Spleen (tissue), 11 donors: ENCODE measurements at regions not wholly inside any gene's neighbourhood (a gene's known extent, or its start where the extent isn't known, plus 50 kb on each side); places are given as distances from the start of the nearest gene placed in this dataset.

Experiments used
- DNase-seq: peaks from one replicate; pipeline ENCODE4 v3.0.0-alpha.2; 2020
- H3K27ac ChIP-seq, 8 donors: fragments of 200-600 bp; sonication (generic) in 7 of 8; 1 replicate in 4 of 8; 2 replicates in 4 of 8; pipeline versions ENCODE4 v1.5.0 to v1.8.0; 2016 to 2021; ENCODE audit warnings: inconsistent platforms in 4 of 8, mild to moderate bottlenecking in 4 of 8, moderate library complexity in 1 of 8
- H3K27me3 ChIP-seq, 7 donors: fragments of 200-600 bp; sonication (generic) in 6 of 7; replicated peaks in 1 of 7; 1 replicate in 4 of 7; 2 replicates in 3 of 7; pipeline versions ENCODE4 v1.5.0 to v1.8.0; 2016 to 2021; ENCODE audit warnings: inconsistent platforms in 3 of 7, mild to moderate bottlenecking in 1 of 7
- H3K36me3 ChIP-seq, 6 donors: fragments of 200-600 bp; sonication (generic) in 5 of 6; 1 replicate in 4 of 6; 2 replicates in 2 of 6; pipeline versions ENCODE4 v1.5.0 to v1.8.0; 2016 to 2021; ENCODE audit warnings: inconsistent platforms in 2 of 6
- H3K4me1 ChIP-seq, 6 donors: fragments of 200-600 bp; sonication (generic) in 5 of 6; 1 replicate in 3 of 6; 2 replicates in 3 of 6; pipeline versions ENCODE4 v1.5.0 to v1.8.0; 2016 to 2021; ENCODE audit warnings: inconsistent platforms in 3 of 6
- H3K4me3 ChIP-seq, 8 donors: fragments of 200-600 bp; sonication (generic) in 7 of 8; 1 replicate in 4 of 8; 2 replicates in 4 of 8; pipeline versions ENCODE4 v1.5.0 to v1.8.0; 2016 to 2021; ENCODE audit warnings: inconsistent platforms in 4 of 8, mild to moderate bottlenecking in 4 of 8, moderate library complexity in 2 of 8
- H3K9me3 ChIP-seq, 8 donors: fragments of 200-600 bp; sonication (generic) in 7 of 8; 1 replicate in 4 of 8; 2 replicates in 4 of 8; pipeline versions ENCODE4 v1.5.0 to v1.8.0; 2016 to 2021; ENCODE audit warnings: inconsistent platforms in 4 of 8
- POLR2A ChIP-seq, 3 donors: fragments of 450-650 bp; IDR thresholded peaks; one replicate each; pipeline ENCODE4 v1.5.1; 2017; ENCODE audit warnings: antibody characterized with exemption in 3 of 3, mild to moderate bottlenecking in 1 of 3
- POLR2AphosphoS5 ChIP-seq, 3 donors: sonication (generic); formaldehyde crosslinking; IDR thresholded peaks; one replicate each; pipeline ENCODE4 v1.5.1; 2017; ENCODE audit warnings: antibody characterized with exemption in 3 of 3
- WGBS, 5 donors: extraction: QIAGEN DNeasy Blood & Tissue Kit in 3 of 5; methylation state at CpG; one replicate each; pipeline versions ENCODE4 v1.1.5 to v1.1.7; 2013 to 2018; 5-methylcytosine and 5-hydroxymethylcytosine counted together
- intact Hi-C: fragments of 100-400 bp; cut with DNase I; formaldehyde crosslinking; loops from one replicate; pipeline ENCODE4 v1.15.0; 2023; ENCODE audit warnings: low total_unique reads
- TF ChIP-seq, protein P1 (sequence below), 11 experiments: fragments of 200-600 bp in 7 of 11; fragments of 450-650 bp in 4 of 11; sonication (generic) in 4 of 11; IDR thresholded peaks in 8 of 11; conservative IDR thresholded peaks in 3 of 11; 1 replicate in 7 of 11; 2 replicates in 4 of 11; pipeline versions ENCODE4 v1.4.0 to v1.8.0; 2016 to 2021; ENCODE audit warnings: antibody characterized with exemption in 11 of 11, inconsistent platforms in 4 of 11, mild to moderate bottlenecking in 1 of 11
- donor health status: healthy with polysubstance abuse.
- donor health status: DM: no; HTN: no; CAD: no; lungs with moderate emphysema.
- donor health status: DM: no; HTN: no; CAD: no.
- donor health status: Bipolar disorder and iron deficiency.
- donor health status: healthy.
- donor health status: DM: no; HTN: no; CAD: no.
- donor health status: DM: yes; HTN: yes; CAD: no.

DNA sequence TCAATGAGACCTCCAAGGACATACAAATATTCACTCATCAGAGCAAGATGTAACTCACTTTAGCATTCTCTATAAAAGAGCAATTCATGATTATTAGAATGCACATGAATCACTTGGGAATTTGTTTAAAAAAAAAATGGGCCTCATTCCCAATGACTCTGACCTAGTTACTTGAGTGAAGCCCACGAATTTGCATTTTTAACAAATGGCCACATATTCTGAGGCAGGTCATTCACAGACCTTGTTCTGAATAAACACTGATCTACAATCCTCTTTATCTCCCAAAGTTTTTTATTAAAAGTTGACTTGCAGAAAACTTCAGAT is 255.1 kb upstream of the VEGFC start:
- 0 to 5% (median 2%) methylated on average over 1 of the region's 1 CpG for WGBS, 5 donors
- no peak for DNase-seq

GRCh38 chr4:177051473-177052060 is 258.1 kb upstream of the NEIL3 start:
- H3K27me3 ChIP-seq, result peaks cover 0 to 9% (median 0%) of the 10 kb centered on the region in 7 donors
- H3K36me3 ChIP-seq, result no peaks in the 10 kb centered on the region
- no peak for DNase-seq
- no peaks in the 10 kb centered on the region for H3K9me3 ChIP-seq
- 65 to 74% (median 68%) methylated on average over 7 of the region's 7 CpGs for WGBS, 5 donors
- TF ChIP-seq, protein P1, sequence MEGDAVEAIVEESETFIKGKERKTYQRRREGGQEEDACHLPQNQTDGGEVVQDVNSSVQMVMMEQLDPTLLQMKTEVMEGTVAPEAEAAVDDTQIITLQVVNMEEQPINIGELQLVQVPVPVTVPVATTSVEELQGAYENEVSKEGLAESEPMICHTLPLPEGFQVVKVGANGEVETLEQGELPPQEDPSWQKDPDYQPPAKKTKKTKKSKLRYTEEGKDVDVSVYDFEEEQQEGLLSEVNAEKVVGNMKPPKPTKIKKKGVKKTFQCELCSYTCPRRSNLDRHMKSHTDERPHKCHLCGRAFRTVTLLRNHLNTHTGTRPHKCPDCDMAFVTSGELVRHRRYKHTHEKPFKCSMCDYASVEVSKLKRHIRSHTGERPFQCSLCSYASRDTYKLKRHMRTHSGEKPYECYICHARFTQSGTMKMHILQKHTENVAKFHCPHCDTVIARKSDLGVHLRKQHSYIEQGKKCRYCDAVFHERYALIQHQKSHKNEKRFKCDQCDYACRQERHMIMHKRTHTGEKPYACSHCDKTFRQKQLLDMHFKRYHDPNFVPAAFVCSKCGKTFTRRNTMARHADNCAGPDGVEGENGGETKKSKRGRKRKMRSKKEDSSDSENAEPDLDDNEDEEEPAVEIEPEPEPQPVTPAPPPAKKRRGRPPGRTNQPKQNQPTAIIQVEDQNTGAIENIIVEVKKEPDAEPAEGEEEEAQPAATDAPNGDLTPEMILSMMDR (IDR thresholded peaks at IDR 0.05 in 8 of 11, conservative IDR thresholded peaks at IDR 0.05 in 3 of 11), result peak in 3 of 11 experiments; percentile 23 to 30 (median 30)
- TF ChIP-seq POLR2AphosphoS5 (IDR thresholded peaks at IDR 0.05), result no peak
- H3K27ac ChIP-seq, result no peak overlapping the region
- intact Hi-C loops, result no loop called here
- no peak overlapping the region for H3K4me3 ChIP-seq
- peaks cover 0 to 3% (median 0%) of the 10 kb centered on the region in 6 donors for H3K4me1 ChIP-seq

More for the DNA sequence above, 255.1 kb upstream of the VEGFC start:
- Histone ChIP-seq H3K36me3 (no peaks in the 10 kb centered on the region), H3K4me3 (no peak overlapping the region), H3K27ac (no peak overlapping the region), H3K9me3 (no peaks in the 10 kb centered on the region), H3K4me1 (peaks cover 0 to 3% (median 0%) of the 10 kb centered on the region in 6 donors), H3K27me3 (peaks cover 0 to 9% (median 0%) of the 10 kb centered on the region in 7 donors)
- intact Hi-C loops, result loop anchor here (5.0 to 10.0 kb wide), 2 partner anchors 483 to 676 kb away; no protein-coding TSS in a partner anchor
- TF ChIP-seq, protein P1 (IDR thresholded peaks at IDR 0.05 in 8 of 11, conservative IDR thresholded peaks at IDR 0.05 in 3 of 11), result no peak
- no peak for TF ChIP-seq POLR2AphosphoS5 (IDR thresholded peaks at IDR 0.05)
- TF ChIP-seq POLR2A (IDR thresholded peaks at IDR 0.05), result no peak

GRCh38 chr4:177052211-177052934 is 257.3 kb upstream of the NEIL3 start:
- Histone ChIP-seq H3K27me3 (peaks cover 0 to 9% (median 0%) of the 10 kb centered on the region in 7 donors), H3K4me1 (no peaks in the 10 kb centered on the region), H3K9me3 (no peaks in the 10 kb centered on the region), H3K27ac (no peak overlapping the region), H3K36me3 (no peaks in the 10 kb centered on the region), H3K4me3 (no peak overlapping the region)
- intact Hi-C loops, result no loop called here
- DNase-seq, result no peak
- TF ChIP-seq POLR2A (IDR thresholded peaks at IDR 0.05) (no peak), POLR2AphosphoS5 (IDR thresholded peaks at IDR 0.05) (no peak)
- TF ChIP-seq, protein P1 (IDR thresholded peaks at IDR 0.05 in 8 of 11, conservative IDR thresholded peaks at IDR 0.05 in 3 of 11), result no peak
- WGBS, 5 donors, result 79 to 94% (median 87%) methylated on average over 4 of the region's 4 CpGs

GRCh38 chr4:177057186-177057585 is 252.5 kb upstream of the NEIL3 start:
- H3K4me1 ChIP-seq, result no peaks in the 10 kb centered on the region
- H3K9me3 ChIP-seq, result no peaks in the 10 kb centered on the region
- H3K4me3 ChIP-seq, result no peak overlapping the region
- H3K27ac ChIP-seq, result no peak overlapping the region
- H3K36me3 ChIP-seq, result no peaks in the 10 kb centered on the region
- 60 to 89% (median 71%) methylated on average over 2 of the region's 2 CpGs for WGBS, 5 donors
- no peak for TF ChIP-seq POLR2A (IDR thresholded peaks at IDR 0.05)
- TF ChIP-seq POLR2AphosphoS5 (IDR thresholded peaks at IDR 0.05), result no peak
- TF ChIP-seq, protein P1 (IDR thresholded peaks at IDR 0.05 in 8 of 11, conservative IDR thresholded peaks at IDR 0.05 in 3 of 11), result no peak
- no peaks in the 10 kb centered on the region for H3K27me3 ChIP-seq
- intact Hi-C loops, result no loop called here
- no peak for DNase-seq
